ENCODE measurements at regions not wholly inside any gene's neighbourhood (a gene's known extent, or its start where the extent isn't known, plus 50 kb on each side); places are given as distances from the start of the nearest gene placed in this dataset.

GRCh38 chr18:7492385-7492784 lies 74.7 kb upstream of the PTPRM start:
- no peak for DNase-seq

GRCh38 chr18:7497081-7497480 lies 70.0 kb upstream of the PTPRM start:
- DNase-seq = no peak

- no peak for DNase-seq
Measured at GRCh38 chr18:7511106-7511505, 56.0 kb upstream of the PTPRM start.

GRCh38 chr18:7512348-7512747 lies 54.8 kb upstream of the PTPRM start:
- DNase-seq = no peak

GRCh38 chr18:7512990-7513389 lies 54.1 kb upstream of the PTPRM start:
- no peak for DNase-seq

- no peak for DNase-seq
Measured at GRCh38 chr18:7514796-7515440, 52.2 kb upstream of the PTPRM start.

GRCh38 chr18:7516266-7517117 lies 50.6 kb upstream of the PTPRM start:
- no peak for DNase-seq
